ENCODE measurements at regions not wholly inside any gene's neighbourhood (a gene's known extent, or its start where the extent isn't known, plus 50 kb on each side); places are given as distances from the start of the nearest gene placed in this dataset.
A peak's percentile ranks its signal among the peaks of the same experiment; 100 is the strongest.
"Not testable (repeated sequence)": the region's sequence is repeated elsewhere in the genome, so short reads cannot be mapped to it uniquely, and the experiment has no call there.

DNA sequence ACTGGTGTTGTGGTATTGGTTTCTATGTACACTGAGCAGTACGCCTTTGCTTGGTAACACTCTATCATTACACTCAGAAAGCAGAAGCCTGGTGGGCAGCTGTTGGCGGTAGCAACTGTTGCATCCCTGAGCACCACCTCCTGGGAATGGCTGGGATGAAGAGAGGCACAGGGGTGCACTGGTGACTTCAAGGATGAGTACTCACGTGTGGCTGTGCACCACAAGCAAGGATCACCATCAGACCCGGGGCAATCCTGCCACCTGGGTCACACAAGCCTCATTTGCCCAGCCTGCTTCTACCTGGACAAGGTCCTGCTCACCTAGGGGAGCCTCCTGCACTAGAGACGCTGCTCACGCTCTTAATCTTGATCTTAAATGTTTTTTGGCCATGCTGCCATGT, 336.4 kb downstream of the SI start:
- no peak for DNase-seq

DNA sequence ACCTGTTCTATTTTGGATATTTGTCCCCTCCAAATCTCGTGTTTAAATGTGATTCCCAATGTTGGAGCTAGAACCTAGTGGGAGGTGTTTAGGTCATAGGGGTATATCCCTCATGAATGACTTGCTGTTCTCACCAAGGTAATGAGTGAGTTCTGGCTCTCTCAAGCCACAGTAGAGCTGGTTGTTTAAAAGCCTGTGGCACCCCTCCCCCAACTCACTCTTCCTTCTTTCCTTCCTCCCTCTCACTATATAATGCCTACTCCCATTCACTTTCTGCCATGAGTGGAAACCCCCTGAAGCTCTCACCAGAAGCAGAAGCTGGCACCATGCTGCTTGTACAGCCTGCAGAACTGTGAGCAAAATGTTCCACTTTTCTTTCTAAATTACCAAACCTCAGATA, 341.1 kb downstream of the SI start:
- no peak for DNase-seq

DNA sequence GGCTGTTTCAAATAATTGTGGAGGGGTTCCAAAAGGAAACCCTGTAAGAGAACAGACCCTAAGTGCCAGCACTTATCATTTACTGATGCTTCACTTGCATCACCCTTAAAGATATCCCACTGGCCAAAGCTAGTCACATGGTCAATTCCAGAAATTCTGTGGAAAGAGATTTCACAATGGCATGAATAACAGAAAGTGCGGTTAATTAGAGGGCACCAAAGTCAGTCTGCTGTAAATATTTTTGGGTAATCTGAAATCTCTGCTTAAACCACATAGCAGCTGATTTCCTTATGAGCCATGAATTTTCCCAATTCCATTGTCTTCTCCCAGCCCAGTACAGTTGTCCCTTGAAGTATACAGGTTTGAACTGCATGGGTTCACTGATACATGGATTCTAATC, 346.1 kb downstream of the SI start:
- DNase-seq: no peak

DNA sequence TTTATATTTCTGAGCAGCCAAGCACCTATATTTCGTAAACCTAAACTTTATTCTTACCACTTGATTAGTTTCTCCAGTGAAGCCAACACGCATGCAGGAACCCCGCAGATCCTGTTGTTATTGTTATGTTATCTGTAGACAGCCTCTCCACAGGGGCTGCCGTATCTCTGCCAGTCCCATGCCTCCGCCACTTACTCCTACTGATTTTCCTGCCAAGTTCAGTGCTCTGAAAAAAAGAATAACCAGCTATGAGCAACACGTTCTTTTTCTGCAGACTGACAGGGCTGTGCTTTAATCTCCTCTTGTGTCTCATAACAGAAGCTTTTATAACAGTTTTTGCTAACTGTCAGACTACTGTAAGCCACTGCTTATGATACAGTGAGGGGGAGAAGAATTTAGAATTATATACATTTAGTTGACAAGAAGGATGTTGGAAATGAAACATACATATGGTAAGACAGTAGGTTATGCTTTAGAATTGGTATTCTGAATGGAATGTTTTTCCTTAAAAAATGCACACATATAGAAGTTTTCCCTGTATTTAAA, 347.4 kb downstream of the SI start:
- DNase-seq: peak in 1 of 2 experiments; percentile 68

DNA sequence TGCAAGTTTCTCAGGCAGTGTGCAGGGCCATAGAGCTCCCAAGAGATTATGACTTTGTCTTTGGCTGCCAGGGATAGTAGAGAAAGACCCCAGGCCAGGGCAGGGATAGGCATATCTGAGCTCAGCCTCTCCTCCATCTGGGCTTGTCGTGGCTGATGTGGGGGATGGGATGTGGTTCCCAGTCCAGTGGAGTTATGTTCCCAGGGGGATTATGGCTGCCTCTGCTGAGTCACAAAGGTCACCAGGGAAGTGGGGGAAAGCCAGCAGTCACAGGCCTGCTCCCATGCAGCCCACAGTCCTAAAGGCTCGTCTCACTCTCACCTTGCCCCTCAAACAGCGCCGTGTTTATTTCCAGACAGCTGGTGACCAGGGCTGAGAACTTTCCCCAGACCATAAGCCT, 354.9 kb downstream of the SI start:
- DNase-seq: no peak

DNA sequence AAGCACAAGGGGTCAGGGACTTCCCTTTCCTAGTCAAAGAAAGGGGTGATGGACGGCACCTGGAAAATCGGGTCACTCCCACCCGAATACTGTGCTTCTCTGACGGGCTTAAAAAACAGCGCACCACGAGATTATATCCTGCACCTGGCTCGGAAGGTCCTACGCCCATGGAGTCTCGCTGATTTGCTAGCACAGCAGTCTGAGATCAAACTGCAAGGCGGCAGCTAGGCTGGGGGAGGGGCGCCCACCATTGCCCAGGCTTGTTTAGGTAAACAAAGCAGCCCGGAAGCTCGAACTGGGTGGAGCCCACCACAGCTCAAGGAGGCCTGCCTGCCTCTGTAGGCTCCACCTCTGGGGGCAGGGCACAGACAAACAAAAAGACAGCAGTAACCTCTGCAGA, 375.5 kb downstream of the SI start:
- DNase-seq: not testable (repeated sequence)

DNA sequence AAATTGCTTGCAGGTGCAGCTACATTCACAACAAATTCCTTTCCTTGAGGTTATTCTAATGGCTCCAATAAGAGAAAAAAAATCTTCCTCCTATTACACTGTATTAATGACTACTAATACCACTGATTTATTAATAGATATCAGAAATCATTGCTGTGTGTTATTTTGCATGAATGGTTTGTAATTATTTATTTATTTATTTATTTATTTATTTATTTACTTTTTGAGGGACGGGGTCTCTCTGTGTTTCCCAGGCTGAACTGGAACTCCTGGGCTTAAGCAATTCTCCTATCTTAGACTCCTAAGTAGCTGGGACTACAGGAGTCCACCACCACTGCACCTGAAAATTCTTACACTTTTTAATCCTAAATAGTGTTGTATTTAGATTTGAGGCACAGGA, 390.4 kb downstream of the SI start:
- no peak for DNase-seq

DNA sequence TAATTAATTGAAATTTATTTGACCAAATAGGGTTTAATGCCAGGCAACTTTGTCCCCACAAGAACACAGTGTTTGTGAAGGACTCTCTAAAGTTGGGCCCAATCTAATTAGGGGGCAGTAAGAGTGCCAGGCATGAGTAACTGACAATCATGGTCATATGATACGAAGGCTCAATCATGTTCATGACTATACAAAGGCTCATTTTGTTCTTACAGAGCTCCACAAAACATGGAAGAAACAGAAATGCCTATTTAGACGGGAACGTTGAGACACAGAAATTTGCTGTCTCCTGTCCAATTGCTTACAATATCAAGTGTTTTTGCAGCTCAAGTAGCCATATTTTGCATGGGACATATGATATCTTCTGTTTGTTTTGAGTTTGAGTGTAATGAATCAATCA, 391.1 kb downstream of the SI start:
- DNase-seq: no peak

DNA sequence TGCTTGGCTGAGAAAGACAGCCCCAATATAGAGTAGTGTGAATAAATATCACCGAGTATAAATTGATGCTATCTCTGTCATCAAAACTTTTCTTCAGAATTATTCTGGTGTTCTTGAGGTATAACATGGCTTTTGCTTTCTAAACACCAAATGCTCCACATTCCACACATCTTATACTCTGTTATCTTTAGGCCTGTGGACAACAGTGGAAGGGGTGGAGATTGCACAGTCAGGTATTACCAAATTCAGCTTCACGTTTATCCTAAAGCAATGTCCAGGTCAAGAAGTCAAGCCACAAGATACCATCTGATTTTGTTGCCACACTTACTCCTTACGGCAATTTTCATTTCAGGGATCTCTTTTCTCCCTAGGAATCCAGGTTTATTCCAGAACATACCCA, 394.8 kb downstream of the SI start:
- no peak for DNase-seq

DNA sequence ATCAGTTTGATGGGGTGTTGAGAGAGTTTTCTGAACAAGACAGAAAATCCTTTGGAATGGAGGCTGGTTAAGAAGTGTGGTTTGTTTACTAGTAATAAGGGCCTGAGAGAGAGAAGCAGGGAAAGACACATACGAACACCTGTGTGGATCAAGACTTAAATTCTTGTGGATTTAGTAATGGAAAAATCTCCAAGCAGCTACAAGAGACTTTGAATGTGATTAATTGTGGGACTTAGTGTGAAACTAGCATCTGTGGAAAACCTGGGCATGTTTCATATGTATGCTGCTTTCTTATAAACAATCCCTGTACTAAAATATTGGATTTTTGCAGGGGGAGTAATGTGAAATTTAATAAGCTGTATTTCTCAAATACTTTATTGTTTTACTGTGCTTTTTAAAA, 399.1 kb downstream of the SI start:
- DNase-seq: no peak

DNA sequence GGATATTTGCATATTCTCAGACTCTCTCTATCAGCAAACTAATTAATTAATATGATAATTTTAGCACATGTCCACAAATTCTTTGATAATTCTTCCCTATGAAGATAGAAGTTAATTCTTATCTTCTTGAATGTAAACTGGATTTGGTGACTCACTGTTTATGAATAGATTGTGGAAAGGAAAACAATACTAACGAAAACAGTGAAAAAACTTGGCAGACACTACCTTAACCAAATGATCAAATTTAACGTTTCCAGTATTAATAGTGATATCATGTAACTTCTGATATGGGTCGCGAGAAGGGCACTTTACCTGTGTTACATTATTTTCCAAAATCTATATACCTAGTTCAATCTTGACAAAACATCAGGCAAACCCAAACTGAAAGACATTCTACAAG, 401.0 kb downstream of the SI start:
- DNase-seq: no peak

DNA sequence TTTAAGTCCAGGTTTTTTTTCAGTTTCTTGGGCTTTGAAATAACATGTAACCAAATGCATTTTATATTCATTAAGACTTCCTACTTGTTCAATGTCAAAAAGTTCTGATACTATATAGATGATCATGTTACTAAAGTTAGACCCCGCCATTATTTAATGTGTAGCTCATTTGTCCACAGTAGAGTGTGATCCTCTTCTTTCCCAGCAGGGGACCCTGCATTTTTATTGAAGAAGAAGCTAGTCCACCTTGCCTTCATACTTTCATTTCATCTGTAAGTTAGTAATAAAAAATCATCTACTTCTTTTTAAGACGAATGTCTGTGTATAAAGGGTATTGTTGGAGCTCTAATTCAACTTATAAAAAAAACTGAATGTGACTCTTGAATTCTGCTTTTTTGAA, 404.6 kb downstream of the SI start:
- no peak for DNase-seq

DNA sequence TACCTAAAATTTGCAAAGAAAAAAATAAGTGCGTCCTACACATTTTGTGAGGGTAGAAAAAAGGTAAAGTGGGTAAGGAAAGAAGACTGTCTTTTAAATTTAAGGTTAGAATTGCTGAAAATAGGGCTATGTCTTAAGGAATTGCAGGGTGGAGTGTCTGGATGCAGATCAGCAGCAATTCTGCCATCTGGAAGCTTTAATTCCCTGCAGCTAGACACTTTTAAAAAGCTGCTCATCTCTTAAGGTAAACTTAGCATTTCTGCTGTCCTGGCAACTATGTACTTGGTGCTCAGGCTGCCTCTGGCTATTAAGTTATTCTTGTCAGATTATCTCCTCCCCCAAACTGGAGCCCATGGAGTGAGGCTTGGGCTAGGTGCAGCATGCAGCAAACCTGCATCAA, 420.2 kb downstream of the SI start:
- DNase-seq: peak; percentile 9 to 65

DNA sequence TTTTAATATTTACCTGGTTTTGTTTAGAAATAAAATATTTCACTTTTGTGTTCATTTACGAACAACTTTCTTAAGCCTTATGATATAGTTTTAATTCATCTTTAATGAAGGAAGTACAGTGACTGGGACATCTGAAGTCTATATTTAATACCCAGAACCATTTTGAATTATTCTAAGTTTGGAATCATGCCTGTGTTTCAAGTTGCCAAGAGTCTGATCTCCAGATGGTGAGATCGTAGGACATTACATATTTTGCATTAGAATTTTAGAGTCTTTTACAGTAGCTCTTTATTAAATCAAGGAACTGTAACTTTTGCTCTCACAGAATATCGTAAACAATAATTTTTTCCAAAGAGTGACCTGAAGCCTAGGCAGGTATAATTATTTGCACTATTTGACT, 420.7 kb downstream of the SI start:
- DNase-seq: peak in 1 of 2 experiments; percentile 70

DNA sequence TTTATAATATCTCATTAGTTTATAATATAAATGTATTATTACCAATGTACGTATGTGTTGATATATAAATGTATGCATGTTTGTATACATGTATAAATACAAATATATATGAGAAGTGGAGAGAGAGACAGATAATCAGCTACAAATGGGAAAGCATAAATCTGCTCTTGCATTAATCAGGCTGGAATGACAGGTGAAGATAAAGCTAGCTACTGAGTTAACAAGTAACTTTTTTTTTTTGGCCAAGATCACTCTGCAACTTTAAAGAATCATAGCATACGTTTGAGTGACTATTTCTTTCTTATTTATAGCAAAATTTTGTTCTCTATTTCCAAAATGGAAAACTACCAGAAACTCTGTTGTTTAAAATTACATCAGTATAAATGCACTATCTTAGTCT, 422.8 kb downstream of the SI start:
- DNase-seq: no peak

DNA sequence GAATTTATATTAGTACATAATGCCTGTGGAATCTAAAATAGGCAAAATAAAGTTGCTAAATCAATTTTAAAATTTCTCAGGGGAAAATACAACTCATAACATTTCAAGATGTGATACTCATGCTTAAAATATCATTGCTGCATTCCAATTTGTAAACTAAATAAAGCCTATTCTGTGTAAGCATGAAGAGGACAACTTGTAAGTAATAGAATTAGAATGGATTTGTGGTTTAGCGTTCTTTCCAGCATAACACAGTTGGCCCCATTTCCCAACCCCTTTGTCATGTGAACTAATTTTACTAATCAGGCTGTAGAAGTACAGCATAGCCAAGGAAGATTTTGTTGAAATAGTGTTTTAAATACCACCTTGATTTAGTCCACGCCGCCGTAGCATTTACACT, 437.2 kb downstream of the SI start:
- no peak for DNase-seq

DNA sequence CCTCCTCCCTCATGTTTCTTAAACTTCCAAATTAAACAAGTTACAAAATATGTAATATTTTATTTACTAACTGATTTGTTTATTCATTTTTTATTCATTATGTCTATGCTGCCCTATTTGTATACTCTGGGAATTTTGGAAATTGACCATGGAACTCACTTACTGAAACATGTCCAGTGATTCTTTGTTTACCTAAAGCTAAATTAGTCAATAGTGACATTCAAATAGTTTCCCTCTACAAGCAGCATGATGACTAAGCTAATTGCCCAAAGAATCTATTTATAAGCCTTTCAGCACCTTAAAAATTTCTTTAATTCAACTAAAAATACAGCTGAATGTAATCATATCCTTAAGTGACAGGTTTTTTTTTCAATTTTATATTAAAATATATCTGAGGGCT, 437.7 kb downstream of the SI start:
- DNase-seq: no peak

DNA sequence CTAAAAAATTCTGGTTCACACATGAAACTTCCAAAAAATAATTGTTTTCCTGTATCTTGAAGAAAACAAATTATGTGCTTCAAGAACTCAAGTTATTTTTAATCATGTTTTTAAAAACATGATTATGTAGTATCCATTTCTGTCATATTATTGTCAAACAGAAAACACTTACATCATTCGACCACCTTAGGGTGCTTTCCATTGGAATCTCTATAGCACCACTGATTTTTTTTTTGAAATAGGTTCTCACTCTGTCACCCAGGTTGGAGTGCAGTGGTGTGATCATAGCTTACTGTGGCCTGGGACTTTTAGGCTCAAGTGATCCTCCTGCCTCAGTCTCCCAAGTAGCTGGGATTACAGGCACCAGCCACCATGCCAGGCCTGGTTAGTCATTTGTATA, 457.3 kb downstream of the SI start:
- DNase-seq: no peak

DNA sequence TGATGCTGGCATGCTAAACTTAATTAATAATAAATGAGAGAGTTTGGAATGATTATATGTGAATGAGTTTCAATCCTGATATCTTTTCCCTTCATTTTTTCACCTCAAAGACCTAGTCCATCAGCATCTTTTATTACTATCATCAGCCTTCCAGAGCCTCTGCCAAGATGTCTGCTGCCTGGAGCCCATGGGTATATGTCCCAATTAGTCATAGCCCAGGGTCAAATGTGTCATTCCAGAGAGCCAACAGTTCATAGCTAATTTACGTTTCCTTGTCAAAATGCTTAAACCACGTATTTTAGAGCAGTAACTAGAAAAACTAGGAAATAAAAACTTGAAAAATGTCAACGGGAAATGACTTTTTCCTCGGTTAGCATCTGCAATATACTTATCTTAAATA, 457.9 kb downstream of the SI start:
- no peak for DNase-seq

DNA sequence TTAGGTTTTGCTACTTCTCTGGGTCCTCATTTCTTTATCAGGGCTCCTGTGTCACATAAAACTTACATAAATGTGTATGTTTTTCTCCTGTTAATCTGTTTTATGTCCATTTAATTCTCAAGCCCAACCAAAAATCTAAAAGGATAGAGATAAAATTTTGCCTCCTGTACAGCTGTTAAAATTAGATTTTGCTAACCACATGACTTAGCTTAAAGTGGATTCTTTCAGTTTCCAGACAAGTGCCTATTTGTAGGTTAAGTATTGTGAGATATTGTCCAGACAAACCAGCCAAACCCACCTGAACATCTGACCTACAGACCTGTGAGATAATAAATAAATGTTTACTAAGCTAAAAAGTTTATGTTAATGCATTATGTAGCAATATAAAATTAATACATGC, 465.5 kb downstream of the SI start:
- no peak for DNase-seq

DNA sequence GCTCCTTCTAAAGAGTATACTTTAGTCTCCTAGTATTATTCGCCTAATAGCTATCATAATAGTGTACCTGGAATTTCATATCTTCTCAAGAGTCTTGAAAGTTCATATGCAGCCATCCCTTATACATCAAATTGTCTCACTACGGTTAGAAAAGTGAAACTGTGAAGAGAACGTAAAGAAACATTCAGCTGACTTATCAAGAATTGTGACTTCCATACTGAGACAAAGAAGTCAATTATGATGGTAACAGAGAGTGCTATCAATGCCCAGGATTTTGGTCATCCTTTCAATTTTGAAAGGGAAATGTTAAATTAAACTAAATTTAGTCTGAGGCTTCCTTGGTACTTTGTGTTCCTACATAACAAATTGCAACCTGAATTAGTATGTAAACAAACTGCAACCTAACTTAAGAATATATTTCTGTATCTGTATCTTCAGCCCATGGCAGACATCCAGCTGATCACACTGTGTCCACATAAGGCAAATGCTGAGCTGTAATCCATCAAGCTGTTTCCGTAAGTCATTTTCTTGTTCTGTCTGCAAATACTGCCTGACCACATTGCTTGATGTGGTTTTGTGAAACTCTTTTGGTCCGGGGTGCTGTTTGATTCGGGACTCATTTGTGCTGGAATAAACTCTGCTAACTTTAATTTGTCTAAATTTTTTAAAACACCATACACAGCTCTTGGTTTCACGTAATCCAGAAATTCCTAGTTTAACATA, 469.6 kb downstream of the SI start:
- peak in 1 of 2 experiments; percentile 25 for DNase-seq

DNA sequence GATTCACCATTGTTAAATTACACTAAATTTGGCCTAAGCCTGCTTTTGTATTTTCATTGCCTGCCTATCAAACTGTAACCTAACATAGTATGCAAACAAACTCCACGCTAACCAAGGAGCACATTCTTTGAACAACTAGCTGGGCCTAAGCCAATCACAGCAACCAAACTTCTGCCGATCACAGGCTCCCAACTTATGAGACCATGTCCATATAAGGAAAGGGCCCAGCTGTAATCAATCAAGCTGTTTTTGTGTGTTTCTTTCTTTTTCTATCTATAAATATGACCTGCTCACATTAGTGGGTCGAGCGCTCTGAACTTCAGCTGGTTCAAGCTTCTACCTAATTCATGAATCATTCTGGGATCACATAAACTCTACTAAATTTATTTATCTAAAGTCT, 473.6 kb downstream of the SI start:
- DNase-seq: no peak

DNA sequence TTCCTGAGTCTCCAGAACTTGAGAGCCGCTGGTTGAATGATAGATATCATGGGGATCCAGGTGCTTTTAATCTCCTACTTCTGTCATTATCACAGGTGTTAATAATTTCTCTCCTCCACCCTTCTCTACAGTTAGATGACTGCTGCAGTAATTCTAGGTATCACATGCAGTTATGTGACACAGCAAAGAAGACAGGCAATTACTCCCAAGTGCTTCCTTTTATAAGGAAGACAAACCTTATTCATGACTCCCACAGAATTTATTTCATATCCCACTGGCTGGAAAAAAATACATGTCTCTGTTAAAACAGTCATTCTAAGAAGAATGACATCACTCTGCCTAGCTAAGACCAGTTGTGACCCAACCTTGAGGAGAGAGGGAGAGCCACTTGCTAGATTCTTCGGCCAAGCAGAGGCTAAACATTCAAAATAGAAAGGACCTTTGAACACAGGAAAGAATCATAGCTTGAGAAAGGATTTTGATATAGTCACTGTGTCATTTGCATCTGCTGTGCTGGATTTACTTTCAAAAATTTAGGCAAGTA, 500.6 kb downstream of the SI start:
- DNase-seq: no peak

DNA sequence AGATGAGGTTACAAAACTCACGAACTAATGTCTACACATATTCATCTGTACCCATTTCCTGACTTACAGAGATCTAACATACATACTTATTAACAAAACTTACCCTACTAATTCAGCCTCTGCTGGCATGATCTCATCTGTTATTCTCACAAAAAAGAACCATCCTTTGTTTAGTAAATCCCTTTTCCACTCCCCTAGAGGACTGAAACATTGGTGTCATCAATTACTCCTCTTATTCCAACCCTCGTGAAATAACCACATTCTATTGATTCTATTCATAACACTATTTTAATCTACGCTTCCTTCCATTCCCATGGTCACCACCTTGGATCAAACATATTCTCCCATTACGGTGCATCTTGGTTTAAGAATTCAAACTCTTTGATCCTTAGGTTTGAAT, 505.9 kb downstream of the SI start:
- no peak for DNase-seq

DNA sequence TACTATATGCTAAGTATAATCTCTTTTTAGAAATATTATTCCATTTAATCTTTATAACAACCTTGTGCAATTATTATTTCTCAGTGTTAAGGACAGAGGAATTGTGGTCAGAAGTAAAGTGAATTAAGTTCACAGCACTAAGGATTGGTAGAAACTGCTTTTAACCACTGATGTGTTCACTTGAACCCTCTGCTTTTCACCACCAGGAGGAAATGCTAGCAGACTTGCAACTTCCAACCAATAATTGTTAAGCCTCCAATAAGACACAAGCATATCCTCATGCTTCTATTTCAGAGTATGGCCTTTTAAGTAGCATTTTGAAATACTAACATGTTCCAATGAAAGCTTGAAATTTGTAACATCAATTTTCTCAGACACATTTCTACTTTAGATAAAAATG, 527.4 kb downstream of the SI start:
- peak in 1 of 2 experiments; percentile 15 for DNase-seq
